ENCODE measurements at regions not wholly inside any gene's neighbourhood (a gene's known extent, or its start where the extent isn't known, plus 50 kb on each side); places are given as distances from the start of the nearest gene placed in this dataset.

DNA sequence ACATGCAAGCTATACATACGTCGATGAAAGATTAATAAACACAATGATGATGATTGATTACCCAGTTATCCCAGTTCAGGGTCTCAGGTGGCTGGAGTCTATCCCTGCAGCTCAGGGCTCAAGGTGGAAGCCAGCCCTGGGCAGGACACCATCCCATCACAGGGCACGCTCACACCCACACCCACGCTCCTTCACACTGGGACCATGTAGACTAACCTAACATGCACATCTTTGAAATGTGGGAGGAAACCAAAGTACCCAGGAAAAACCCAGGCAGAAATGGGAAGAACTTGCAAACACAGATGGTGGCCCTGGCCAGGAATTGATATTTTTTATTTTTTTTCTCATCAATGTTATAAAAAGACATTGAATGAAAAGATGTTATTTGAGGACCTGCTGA is 151.4 kb upstream of the MCTP2 start:
- intact Hi-C loops (cut with DNase I; ENCODE audit: low total_unique reads), result no loop called here
- Histone ChIP-seq H3K9me3 (no peaks in the 10 kb centered on the region), H3K4me3 (no peak overlapping the region), H3K36me3 (no peaks in the 10 kb centered on the region), H3K27me3 (replicated peaks in 1 of 7) (peaks cover 0 to 4% (median 0%) of the 10 kb centered on the region in 7 donors), H3K27ac (no peak overlapping the region), H3K4me1 (no peaks in the 10 kb centered on the region)
- 87 to 97% (median 93%) methylated on average over 4 of the region's 4 CpGs for WGBS, 5 donors
- no peak for TF ChIP-seq POLR2A (IDR thresholded peaks at IDR 0.05)
- TF ChIP-seq, protein P1, sequence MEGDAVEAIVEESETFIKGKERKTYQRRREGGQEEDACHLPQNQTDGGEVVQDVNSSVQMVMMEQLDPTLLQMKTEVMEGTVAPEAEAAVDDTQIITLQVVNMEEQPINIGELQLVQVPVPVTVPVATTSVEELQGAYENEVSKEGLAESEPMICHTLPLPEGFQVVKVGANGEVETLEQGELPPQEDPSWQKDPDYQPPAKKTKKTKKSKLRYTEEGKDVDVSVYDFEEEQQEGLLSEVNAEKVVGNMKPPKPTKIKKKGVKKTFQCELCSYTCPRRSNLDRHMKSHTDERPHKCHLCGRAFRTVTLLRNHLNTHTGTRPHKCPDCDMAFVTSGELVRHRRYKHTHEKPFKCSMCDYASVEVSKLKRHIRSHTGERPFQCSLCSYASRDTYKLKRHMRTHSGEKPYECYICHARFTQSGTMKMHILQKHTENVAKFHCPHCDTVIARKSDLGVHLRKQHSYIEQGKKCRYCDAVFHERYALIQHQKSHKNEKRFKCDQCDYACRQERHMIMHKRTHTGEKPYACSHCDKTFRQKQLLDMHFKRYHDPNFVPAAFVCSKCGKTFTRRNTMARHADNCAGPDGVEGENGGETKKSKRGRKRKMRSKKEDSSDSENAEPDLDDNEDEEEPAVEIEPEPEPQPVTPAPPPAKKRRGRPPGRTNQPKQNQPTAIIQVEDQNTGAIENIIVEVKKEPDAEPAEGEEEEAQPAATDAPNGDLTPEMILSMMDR (IDR thresholded peaks at IDR 0.05 in 8 of 11, conservative IDR thresholded peaks at IDR 0.05 in 3 of 11), result no peak
- TF ChIP-seq POLR2AphosphoS5 (IDR thresholded peaks at IDR 0.05), result no peak
- DNase-seq, result no peak

DNA sequence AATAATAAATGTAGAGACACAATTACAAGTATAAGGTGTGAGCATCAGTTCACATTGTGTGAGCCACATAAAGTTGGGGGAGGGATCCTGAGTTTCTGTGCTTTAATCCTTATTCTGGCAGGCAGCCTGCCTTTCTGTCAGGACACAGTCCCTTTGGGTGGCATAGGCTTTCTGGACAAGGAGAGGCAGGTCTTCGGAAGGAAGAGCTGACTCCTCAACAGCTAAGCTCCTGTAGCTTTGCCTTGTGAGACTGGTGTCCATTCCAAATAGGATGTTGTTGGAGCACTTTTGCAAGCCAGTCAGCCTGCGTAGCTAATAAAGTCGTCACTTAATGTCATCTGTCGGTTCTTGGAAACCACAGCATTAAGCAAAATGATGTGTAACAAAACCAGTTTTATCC is 151.9 kb upstream of the MCTP2 start:
- no peaks in the 10 kb centered on the region for H3K9me3 ChIP-seq
- WGBS, 5 donors, result 86 to 91% (median 87%) methylated on average over 4 of the region's 4 CpGs
- H3K4me1 ChIP-seq, result no peaks in the 10 kb centered on the region
- DNase-seq, result no peak
- TF ChIP-seq POLR2AphosphoS5 (IDR thresholded peaks at IDR 0.05) (no peak), POLR2A (IDR thresholded peaks at IDR 0.05) (no peak)
- TF ChIP-seq, protein P1 (IDR thresholded peaks at IDR 0.05 in 8 of 11, conservative IDR thresholded peaks at IDR 0.05 in 3 of 11), result no peak
- intact Hi-C loops (cut with DNase I; ENCODE audit: low total_unique reads), result no loop called here
- H3K27ac ChIP-seq, result no peak overlapping the region
- H3K36me3 ChIP-seq, result no peaks in the 10 kb centered on the region
- H3K27me3 ChIP-seq (replicated peaks in 1 of 7), result peaks cover 0 to 4% (median 0%) of the 10 kb centered on the region in 7 donors
- H3K4me3 ChIP-seq, result no peak overlapping the region

DNA sequence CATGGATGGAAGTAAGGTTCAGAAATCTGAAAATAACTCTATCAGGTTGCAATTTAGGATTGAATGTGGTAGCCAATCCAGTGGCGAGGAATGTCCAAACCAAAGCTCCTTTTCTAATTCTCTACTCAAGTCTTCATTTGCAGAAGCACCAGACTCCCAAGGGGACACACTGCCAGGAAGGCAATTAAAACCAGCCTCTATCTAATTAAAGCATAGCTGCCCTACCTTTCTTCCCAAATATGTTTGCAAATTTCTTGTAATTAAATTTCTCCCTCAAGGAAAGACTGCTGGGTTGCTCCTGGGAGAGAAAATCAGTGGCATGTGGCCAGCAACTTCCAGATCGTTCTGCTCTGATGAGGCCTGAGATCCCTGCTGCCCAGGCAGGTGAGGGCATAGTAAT is 153.4 kb upstream of the MCTP2 start:
- peaks cover 0 to 4% (median 0%) of the 10 kb centered on the region in 7 donors for H3K27me3 ChIP-seq (replicated peaks in 1 of 7)
- WGBS, 5 donors, result 73 to 95% (median 91%) methylated on average over 2 of the region's 2 CpGs
- intact Hi-C loops (cut with DNase I; ENCODE audit: low total_unique reads), result no loop called here
- no peaks in the 10 kb centered on the region for H3K9me3 ChIP-seq
- DNase-seq, result no peak
- H3K36me3 ChIP-seq, result no peaks in the 10 kb centered on the region
- TF ChIP-seq POLR2AphosphoS5 (IDR thresholded peaks at IDR 0.05), result no peak
- TF ChIP-seq, protein P1 (IDR thresholded peaks at IDR 0.05 in 8 of 11, conservative IDR thresholded peaks at IDR 0.05 in 3 of 11), result no peak
- TF ChIP-seq POLR2A (IDR thresholded peaks at IDR 0.05), result no peak
- H3K27ac ChIP-seq, result no peak overlapping the region
- H3K4me3 ChIP-seq, result no peak overlapping the region
- H3K4me1 ChIP-seq, result no peaks in the 10 kb centered on the region

DNA sequence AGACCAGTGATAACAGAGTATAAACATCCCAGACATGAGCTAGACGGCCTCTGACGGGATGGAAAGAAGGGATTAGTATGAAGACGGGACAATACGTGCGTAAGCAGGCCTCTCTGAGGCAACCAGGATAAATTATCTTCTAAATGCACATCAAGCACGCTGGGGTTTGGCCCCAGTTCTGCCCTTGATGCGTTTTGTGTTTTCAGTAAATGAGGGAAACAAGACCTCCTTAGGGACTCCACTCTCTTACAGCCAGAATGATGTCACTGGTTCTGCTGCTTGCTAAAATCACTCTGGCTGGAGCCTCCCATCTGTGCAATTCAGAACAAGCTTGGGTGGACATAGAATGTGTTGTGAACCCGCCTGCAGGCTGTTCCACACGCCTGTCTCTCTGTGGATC is 156.0 kb upstream of the MCTP2 start:
- no peak for DNase-seq
- no peaks in the 10 kb centered on the region for H3K36me3 ChIP-seq
- H3K4me1 ChIP-seq, result no peaks in the 10 kb centered on the region
- intact Hi-C loops (cut with DNase I; ENCODE audit: low total_unique reads), result no loop called here
- H3K27ac ChIP-seq, result no peak overlapping the region
- no peaks in the 10 kb centered on the region for H3K9me3 ChIP-seq
- TF ChIP-seq POLR2AphosphoS5 (IDR thresholded peaks at IDR 0.05) (no peak), POLR2A (IDR thresholded peaks at IDR 0.05) (no peak)
- TF ChIP-seq, protein P1 (IDR thresholded peaks at IDR 0.05 in 8 of 11, conservative IDR thresholded peaks at IDR 0.05 in 3 of 11), result no peak
- 65 to 83% (median 77%) methylated on average over 9 of the region's 9 CpGs for WGBS, 5 donors
- H3K4me3 ChIP-seq, result no peak overlapping the region
- H3K27me3 ChIP-seq (replicated peaks in 1 of 7), result peaks cover 0 to 3% (median 0%) of the 10 kb centered on the region in 7 donors

Data from spleen (tissue), 11 donors.